NCI-H2227 treated with DMSO at 0.1 percent for 48 hours (cell line): ENCODE measurements at regions not wholly inside any gene's neighbourhood (a gene's known extent, or its start where the extent isn't known, plus 50 kb on each side); places are given as distances from the start of the nearest gene placed in this dataset.
A peak's percentile ranks its signal among the peaks of the same experiment; 100 is the strongest.
"Not testable (repeated sequence)": the region's sequence is repeated elsewhere in the genome, so short reads cannot be mapped to it uniquely, and the experiment has no call there.

Source experiments
- DNase-seq: peaks from one replicate; lab custom pipeline; 2025; lab: John Stamatoyannopoulos, UW

DNA sequence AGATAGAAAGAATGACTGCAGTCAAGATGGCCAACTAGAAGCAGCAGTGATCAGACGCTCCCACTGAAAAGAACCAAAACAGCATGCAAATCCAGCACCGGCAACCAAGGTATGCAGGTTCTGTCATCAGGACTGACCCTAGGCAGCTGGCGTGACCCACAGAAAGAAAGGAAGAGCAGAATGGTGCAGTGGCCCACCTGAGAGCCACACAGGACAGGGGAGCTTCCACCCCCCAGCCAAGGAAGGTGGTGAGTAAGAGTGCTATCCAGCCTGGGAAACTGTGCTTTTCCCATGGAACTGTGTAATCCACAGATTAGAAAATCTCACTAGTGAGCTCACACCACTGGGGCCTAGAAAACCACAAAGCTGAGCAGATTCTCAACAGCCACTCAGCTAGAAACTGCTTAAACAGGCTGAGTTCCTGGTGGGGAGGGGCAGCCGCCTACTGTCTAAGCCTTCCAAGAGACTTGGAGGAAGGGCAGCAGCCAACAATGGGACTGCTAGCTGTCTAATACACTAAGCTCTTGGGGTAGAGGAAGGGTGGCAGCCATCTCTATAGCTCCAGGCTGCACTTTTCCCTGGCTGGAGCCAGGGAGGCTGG, 127.9 kb downstream of the EVA1A start:
- DNase-seq: no peak

DNA sequence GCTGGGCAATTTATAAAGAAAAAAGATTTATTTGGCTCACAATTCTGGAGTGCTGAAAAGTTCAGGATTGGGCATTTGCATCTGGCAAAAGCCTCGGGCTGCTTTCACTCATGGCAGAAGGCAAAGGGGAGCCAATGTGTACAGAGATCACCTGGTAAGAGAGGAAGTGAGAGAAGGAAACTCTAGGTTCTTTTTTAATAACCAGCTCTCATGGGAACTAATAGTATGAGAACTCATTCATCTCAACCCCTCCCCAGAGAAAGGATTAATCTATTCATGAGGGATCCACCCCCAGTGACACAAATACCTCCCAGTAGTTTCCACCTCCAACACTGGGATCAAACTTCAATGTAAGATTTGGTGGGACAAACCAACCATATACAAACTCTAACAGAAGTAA, 129.0 kb downstream of the EVA1A start:
- DNase-seq: no peak

- DNase-seq: no peak
Measured at GRCh38 chr2:75431276-75431675, 129.5 kb downstream of the EVA1A start.

GRCh38 chr2:75430449-75430848, 130.3 kb downstream of the EVA1A start:
- not testable (repeated sequence) for DNase-seq

DNA sequence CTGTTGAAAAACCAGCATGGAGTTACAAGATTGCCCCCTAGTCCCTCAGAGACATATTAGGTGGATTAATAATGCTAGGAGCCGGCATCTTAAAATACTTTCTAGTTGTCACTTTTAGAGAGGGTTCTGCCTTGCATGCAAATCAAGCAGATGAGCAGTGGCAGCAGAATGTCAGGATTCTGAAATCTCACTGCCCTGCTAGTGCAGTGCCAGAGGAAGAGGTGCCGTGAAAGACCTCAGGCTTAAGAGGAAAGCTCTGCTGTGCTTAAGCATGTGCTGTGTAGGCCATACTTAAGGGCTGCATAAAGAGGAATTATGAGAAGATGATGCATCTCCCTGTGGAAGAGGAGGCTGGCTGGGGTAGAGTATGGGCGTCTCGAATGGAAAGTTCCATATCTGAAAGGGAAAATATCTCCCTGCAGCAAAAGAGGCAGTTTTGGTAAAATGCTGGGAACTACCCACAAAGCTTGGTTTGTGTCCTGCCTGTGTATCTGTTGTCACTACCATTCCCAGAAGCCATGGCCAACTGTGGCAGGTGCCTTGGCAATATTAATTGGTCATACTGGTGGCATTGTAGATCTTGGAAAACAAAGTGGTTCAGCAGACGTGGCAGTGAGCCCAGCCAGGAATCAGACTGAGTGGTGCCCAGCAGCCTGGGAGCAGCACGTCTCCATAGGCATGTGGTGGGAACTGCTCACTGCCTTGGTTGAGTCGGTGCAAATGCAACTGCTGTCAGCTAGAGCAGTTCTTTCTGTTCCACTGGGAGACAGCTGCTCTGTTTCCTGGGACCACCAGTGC, 131.9 kb downstream of the EVA1A start:
- no peak for DNase-seq

GRCh38 chr2:75428060-75428459, 132.7 kb downstream of the EVA1A start:
- no peak for DNase-seq

DNA sequence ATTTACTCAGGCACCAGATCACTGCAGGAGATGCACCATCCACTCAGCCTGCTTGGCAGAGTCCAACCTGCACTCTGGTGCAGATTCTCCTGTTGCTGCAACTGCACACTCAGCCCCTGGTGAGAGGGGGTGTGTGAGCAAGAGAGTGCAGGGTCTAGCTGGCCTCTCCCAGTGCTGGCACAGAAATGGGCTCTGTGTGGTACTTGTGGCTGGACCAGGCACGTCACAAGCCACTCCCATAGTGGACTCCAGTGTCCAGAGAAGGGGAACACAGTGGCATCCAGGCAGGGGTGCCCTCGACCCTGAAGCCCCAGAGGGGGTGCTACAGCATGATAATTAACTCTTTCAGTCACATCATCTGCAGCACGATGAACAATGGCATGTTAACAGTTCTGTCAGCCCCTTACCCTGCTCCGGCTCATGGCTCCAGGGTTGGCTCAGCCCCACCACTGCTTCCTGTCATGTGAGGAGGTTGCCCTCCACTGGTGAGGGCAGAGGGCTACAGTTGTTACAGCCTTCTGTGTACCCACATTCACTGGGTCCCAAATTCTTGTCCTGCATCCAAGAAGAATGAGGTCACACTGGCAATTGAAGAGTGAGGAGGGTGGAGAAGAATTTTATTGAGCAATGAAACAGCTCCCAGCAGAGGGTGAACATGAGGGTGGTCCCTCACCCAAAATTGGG, 135.7 kb downstream of the EVA1A start:
- DNase-seq: no peak

DNA sequence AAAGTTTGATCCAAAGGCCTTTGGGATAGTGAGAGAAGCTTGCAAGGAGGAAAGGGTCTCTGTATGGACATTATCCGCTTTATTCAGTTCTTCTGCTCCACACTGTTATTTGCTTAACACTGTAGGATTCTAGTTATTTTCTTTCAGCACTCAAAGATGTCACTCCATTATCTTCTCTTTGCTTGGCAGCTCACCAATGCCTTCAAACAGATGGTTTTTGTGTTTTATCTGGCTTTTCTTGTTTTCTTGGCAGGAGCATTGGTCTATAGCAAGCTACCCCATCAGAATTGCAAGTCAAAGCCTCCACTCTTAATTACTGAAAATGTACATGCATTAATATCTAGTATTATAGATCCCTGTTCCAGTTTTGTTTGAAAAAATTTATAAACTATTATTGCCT, 138.8 kb downstream of the EVA1A start:
- DNase-seq: no peak

DNA sequence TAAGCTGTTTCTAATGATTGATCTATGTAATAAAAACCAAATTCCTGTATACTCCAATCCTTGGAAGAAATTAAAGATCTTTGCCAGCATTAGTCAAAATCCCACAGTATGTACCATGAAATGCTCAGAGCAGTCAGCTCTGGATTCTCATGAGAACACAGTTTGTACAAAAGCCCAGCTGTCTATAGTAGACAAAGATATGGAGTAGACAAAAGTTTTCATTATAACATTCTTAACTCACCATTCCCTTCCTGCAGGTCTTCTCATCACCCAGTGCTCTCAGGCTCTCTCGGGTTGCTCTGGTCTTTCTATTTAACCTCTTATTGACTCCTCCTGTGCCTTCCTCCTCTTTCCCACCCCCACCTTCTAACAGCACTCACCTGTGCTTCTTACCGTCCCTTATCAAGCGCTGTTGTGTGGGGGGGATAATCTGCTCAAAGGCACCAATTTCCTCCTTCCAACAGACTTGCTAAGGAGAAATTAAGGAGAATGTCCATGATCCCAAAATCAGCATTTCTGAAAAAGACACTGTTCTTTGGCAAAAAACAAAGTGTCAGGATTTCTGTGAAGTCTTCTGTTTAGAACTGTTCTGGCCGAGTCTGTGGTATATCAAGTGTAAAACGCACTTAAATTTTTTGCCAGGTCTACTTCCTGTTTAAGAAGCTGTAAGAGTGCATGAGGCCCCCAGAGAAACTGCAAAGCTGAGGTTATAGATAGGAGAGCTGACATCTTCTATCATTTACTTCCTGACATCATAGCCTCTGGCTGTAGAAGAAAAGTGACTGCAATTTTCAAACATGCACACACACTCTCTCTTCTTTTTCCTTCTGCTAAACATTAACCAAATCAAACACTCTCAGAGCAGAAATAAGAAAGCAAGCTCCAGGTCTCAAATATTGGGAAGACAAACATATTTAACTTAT, 144.1 kb downstream of the EVA1A start:
- no peak for DNase-seq

- DNase-seq: no peak
Measured at GRCh38 chr2:75415731-75416130, 145.0 kb downstream of the EVA1A start.

DNA sequence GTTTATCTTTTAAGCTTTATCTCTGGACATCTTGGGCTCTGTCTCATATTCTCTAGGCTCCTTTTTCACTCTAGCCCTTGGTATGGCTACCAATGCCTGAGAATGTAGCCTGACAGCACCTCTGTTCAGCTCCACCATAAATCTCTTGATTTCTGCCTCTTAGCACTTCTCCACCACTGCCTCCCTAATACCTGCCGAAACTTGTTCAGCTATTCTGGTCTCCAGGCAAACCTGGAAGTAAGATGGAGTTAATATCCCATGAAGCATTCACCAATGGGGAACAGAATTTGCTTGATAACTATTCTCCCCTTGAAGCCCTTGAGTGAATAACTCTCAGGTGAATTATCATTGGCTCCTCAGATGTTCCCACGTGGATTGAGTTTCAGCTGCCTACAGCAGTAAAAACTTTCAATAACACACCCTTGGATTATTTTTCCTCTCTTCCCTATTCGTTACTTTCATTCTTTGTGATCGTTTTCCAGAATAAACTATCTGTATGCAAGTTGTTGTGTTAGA, 145.6 kb downstream of the EVA1A start:
- no peak for DNase-seq

- DNase-seq: no peak
Measured at GRCh38 chr2:75411574-75411973, 149.2 kb downstream of the EVA1A start.

DNA sequence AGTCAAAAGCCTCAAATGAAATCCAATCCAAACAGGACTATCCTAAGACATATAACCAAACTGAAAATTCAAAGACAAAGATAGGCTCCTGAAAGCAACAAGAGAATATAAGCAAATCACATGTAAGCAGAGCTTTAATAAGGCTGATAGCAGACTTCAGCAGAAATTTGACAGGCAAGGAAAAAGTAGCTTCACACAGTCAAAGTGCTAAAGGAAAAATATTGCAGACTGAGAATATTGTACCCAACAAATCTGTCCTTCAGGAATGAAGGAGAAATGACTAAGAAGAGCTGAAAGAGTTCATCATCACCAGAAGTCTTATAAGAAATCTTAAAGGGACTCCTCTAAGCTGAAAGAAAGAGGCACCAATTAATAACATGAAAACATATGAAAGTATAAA, 150.0 kb downstream of the EVA1A start:
- no peak for DNase-seq

DNA sequence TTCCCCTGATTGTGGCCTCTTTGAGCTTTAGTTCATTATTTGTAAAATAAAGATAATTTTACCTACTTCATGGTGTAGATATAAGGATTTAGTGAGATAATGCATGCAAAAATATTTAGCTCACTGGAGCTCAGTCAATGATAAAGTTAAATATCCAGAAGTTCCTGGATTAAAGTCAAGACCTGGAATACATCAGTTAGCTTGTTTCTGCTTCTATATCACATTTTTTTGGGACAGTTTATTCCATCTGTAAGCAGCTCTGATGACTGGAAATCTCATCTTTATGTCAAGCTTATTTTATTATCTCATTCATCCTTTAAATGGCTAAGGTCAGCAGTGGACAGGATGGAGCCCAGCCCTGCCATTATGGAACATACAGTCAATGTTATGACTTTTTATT, 152.0 kb downstream of the EVA1A start:
- no peak for DNase-seq

GRCh38 chr2:75407038-75407530, 153.7 kb downstream of the EVA1A start:
- no peak for DNase-seq

GRCh38 chr2:75406131-75406581, 154.6 kb downstream of the EVA1A start:
- DNase-seq: no peak

DNA sequence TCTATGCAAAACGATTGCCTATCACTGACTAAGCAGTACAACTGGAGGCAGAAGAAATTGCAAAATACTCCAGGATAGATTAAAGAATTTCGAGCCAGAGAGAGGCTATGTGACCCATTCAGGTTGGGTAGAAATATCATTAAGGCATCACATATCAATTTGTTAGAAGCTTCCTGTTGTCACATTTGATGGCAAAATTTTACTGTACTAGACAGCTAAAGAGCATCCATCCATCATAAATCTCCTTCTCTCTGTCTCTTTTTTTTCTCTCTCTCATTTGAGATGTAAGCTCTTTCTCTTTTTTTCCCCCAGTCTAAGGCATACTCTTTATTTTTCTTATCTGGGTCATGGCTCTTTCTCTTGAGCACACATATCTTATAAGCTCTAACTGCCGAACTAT, 155.7 kb downstream of the EVA1A start:
- DNase-seq: no peak

DNA sequence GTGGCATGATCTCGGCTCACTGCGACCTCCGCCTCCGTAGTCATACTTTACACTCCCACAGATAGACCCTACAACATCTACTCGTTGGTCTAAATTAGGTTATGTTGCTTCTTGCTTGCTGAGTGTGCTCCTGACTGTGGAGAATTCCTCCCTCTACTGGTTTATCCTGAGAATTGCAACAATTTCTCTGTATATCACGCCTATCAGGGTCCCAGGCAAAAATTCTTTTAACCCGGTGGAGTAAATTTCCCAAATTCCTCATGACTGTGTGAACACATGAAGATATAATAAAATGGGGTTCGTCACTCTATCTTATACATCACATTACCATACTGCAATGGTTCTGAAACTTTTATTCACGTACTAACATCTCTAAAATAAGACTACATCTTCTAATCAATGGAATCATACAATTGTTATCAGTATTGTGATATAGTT, 156.7 kb downstream of the EVA1A start:
- DNase-seq: peak; percentile 57

- DNase-seq: no peak
Measured at GRCh38 chr2:75396314-75396713, 164.4 kb downstream of the EVA1A start.

GRCh38 chr2:75394764-75395163, 166.0 kb downstream of the EVA1A start:
- DNase-seq: not testable (repeated sequence)

DNA sequence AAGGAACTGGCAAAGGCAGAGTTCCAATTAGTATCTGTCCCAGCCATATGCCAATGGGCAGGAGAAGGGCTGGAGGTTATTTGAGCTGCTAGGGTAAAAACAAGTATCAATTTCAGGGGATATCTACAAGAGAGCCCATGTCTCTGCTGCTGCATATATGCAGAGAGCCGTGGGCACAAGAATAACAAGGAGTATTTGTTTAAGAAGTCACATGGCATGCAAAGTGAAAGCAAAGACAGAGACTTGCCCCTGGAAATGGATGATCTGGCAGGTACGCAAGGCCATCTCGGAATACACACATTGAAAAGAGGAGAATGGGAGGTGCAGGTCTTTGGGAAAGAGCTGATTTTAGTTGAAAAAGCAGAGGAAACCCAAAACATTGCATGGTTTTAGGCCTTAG, 170.6 kb downstream of the EVA1A start:
- no peak for DNase-seq

- DNase-seq: no peak
Measured at GRCh38 chr2:75389271-75389670, 171.5 kb downstream of the EVA1A start.
